ENCODE measurements at regions not wholly inside any gene's neighbourhood (a gene's known extent, or its start where the extent isn't known, plus 50 kb on each side); places are given as distances from the start of the nearest gene placed in this dataset.

DNA sequence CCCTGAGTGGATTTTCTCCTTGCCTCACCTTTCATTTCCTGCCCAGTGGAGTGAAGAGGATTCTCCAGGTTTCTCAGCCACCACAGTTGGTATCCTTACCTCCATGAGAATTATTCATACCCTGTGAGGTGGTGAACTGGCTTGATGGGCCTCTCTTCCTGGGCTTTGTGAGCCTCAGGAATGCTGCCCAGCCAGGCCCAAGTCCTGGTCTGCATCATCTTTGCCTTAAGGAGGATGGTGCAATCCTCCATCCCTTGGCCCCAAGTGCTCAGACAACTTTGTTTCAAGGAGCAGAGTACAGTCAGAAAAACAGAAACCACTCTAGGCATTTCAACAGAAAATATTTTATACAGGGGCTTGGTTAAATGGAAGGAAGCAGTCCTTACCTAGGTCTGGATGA is 114.2 kb upstream of the CADM1 start:
- TF ChIP-seq CTCF (IDR thresholded peaks at IDR 0.05) (no peak), POLR2A (IDR thresholded peaks at IDR 0.05) (no peak)
